K562 (cell line): ENCODE measurements at regions not wholly inside any gene's neighbourhood (a gene's known extent, or its start where the extent isn't known, plus 50 kb on each side); places are given as distances from the start of the nearest gene placed in this dataset.

ENCODE experiments used
- ADNP ChIP-seq: fragments of 200-800 bp; sonication (Bioruptor generic); IDR thresholded peaks from 2 replicates; pipeline ENCODE4 v1.6.1; 2016; ENCODE audit warnings: missing genetic modification characterization, missing compliant biosample characterization
- CAMTA2 ChIP-seq: fragments of 250-450 bp; sonication (Bioruptor Pico); conservative IDR thresholded peaks from 2 replicates; pipeline ENCODE4 v1.5.1; 2022

GRCh38 chr20:6657904-6658303 lies 109.6 kb upstream of the BMP2 start:
- TF ChIP-seq ADNP (tag) (no peak), CAMTA2 (CRISPR knock-in tag) (no peak)
